GM12864 (cell line): ENCODE measurements at regions not wholly inside any gene's neighbourhood (a gene's known extent, or its start where the extent isn't known, plus 50 kb on each side); places are given as distances from the start of the nearest gene placed in this dataset.
"Not testable (repeated sequence)": the region's sequence is repeated elsewhere in the genome, so short reads cannot be mapped to it uniquely, and the experiment has no call there.

Experiments
- DNase-seq: peaks from one replicate; pipeline ENCODE4 v3.0.0-alpha.2; 2011; ENCODE audit warnings: low read depth
- H3K4me3 ChIP-seq: 2 replicates; pipeline ENCODE4 v1.5.1; 2011; ENCODE audit warnings: mild to moderate bottlenecking, low read depth, low read length, control low read depth
- CTCF ChIP-seq: IDR thresholded peaks from 2 replicates; pipeline ENCODE4 v1.5.1; 2011; ENCODE audit warnings: low read depth, mild to moderate bottlenecking, moderate library complexity, low read length, control low read depth, inconsistent platforms; ENCODE audit errors: missing control alignments

DNA sequence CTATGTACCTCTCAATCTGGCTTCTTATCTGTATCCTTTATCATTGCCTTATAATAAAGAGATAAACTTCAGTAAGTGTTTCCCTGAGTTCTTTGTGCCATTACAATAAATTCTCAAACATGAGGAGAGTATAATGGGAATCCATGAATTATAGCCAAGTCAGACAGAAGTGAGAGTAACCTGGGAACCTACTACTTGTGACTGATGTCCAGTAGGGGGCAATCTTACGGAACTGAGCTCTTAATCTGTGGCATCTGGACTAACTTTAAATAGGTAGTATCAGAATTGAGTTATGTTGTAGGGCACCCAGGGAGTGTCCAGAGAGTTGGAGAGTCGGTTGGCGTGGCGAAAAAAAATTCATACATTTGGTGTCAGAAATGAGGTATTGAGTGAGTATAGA lies 542.6 kb downstream of the ZBBX start:
- H3K4me3 ChIP-seq = no peak overlapping the region
- DNase-seq = no peak
- TF ChIP-seq CTCF = no peak

DNA sequence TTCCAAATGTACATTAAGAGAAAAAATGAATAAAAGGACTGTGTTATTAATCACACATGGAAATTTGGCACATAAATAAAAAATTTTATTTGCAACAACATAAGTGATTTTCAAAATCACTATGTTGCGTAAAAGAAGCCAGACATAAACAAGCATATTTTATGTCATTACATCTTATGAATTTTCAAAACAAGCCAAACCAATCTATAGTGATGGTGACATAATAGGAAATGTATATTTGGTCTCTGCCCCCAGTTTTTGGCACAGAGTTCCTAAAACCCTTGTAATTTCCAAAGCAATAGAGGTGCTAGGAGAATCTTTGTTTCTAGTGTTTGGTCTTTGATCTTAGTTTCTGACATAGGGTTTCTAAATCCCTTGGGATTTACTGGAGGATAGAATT lies 543.3 kb downstream of the ZBBX start:
- no peak for DNase-seq
- no peak for TF ChIP-seq CTCF
- no peak overlapping the region for H3K4me3 ChIP-seq

DNA sequence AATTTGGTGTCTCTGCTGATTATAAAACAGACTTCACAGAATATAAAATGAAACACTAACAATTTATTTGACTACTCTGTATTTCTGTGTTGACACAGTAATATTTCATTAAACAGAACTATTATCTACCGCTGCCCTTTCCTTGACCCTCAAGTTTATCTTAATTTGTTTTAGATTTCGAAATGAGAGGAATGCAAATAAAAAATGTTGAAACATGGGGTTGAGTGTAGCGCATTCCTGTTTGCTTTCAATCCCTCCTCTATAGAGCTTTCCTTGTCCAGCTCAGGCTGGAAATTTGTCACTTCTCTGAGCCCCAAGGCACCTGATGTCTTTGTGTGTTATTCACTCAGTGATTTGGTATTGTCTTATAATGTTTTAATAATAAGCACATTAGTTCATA lies 550.2 kb downstream of the ZBBX start:
- DNase-seq = no peak
- TF ChIP-seq CTCF = no peak
- no peak overlapping the region for H3K4me3 ChIP-seq

- H3K4me3 ChIP-seq = no peak overlapping the region
- TF ChIP-seq CTCF = no peak
- DNase-seq = no peak
Observed at GRCh38 chr3:166818464-166818863, 561.6 kb downstream of the ZBBX start.

DNA sequence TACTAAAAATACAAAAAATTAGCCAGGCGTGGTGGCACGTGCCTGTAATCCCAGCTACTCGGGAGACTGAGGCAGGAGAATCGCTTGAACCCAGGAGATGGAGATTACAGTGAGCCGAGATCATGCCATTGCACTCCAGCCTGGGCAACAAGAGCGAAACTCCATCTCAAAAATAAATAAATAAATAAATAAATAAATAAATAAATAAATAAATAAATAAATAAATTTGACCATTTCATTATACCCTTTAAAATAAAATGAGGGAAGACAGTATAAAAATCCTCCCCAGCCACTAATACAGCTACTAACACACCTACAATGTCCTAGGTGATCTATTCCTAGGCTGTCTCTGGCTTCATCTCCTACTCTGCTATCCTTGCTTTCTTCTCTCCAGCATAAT lies 562.8 kb downstream of the ZBBX start:
- DNase-seq = not testable (repeated sequence)

GRCh38 chr3:166810741-166811445 lies 569.2 kb downstream of the ZBBX start:
- DNase-seq = no peak
- no peak overlapping the region for H3K4me3 ChIP-seq
- TF ChIP-seq CTCF = no peak

More for the DNA sequence above, 562.8 kb downstream of the ZBBX start:
- H3K4me3 ChIP-seq = not testable (repeated sequence)

GRCh38 chr3:166809520-166809919 lies 570.6 kb downstream of the ZBBX start:
- no peak for TF ChIP-seq CTCF
- no peak overlapping the region for H3K4me3 ChIP-seq
- no peak for DNase-seq
